HCT116 (cell line): ENCODE measurements at regions not wholly inside any gene's neighbourhood (a gene's known extent, or its start where the extent isn't known, plus 50 kb on each side); places are given as distances from the start of the nearest gene placed in this dataset.

ENCODE experiments used
- ATAC-seq: fragments of 200-7000 bp; cut with Tn5 transposase; 2 replicates; pipeline ENCODE4 v1.9.1; 2020; ENCODE audit warnings: mild to moderate bottlenecking, moderate library complexity
- BruUV-seq: library from RNA; stranded (reverse); fragments of 400-500 nt; replicated peaks from 2 replicates; lab custom pipeline; 2021; lab: Mats Ljungman, UMichigan
- CTCF ChIA-PET: fragments of 300-600 bp; sonication (Branson Sonifier 250); formaldehyde crosslinking; loops from one replicate; lab custom pipeline; 2021; ENCODE audit warnings: antibody characterized with exemption; lab: Charles Lee
- POLR2A ChIA-PET: fragments of 300-600, 350-600 bp; sonication (Branson Sonifier 250); formaldehyde crosslinking; loops from one replicate; lab custom pipeline; 2021; ENCODE audit warnings: antibody characterized with exemption; lab: Charles Lee
- RAD21 ChIA-PET, 2 experiments: fragments of 300-600 bp; sonication (Branson Sonifier 250); formaldehyde crosslinking; loops; one replicate each; lab custom pipeline; 2023; ENCODE audit warnings: low total read pairs in 2 of 2; ENCODE audit not compliant: uncharacterized antibody in 2 of 2, unreplicated experiment in 2 of 2, low non-redundant PET in 1 of 2; lab: Charles Lee
- DNase-seq: peaks from one replicate; pipeline ENCODE4 v3.0.0-alpha.2; 2010; ENCODE audit warnings: low read depth, low spot score
- H2AFZ ChIP-seq: fragments of 200-600 bp; shearing (Covaris generic), sonication (generic); 2 replicates; pipeline ENCODE4 v1.6.1; 2017; ENCODE audit warnings: low read depth, mixed run types, mixed read lengths, antibody characterized with exemption, low read length; ENCODE audit not compliant: poor library complexity, severe bottlenecking
- H3K27ac ChIP-seq: 2 replicates; pipeline ENCODE4 v1.5.1; 2012; ENCODE audit warnings: low read depth, low read length
- H3K27me3 ChIP-seq: fragments of 200-600 bp; sonication (generic); 2 replicates; pipeline ENCODE4 v1.6.1; 2016; ENCODE audit warnings: mixed run types, low read length, mixed read lengths; ENCODE audit not compliant: insufficient read depth
- H3K36me3 ChIP-seq, 2 experiments: fragments of 200-500 bp in 1 of 2; fragments of 200-600 bp in 1 of 2; sonication (Bioruptor generic) in 1 of 2; sonication (generic) in 1 of 2; 2 replicates each; pipeline versions ENCODE4 v1.5.1 to v1.6.1; 2014 to 2016; ENCODE audit warnings: low read length in 2 of 2, inconsistent platforms in 1 of 2, mixed read lengths in 1 of 2, mixed run types in 1 of 2; ENCODE audit not compliant: insufficient read depth in 2 of 2, control insufficient read depth in 1 of 2
- H3K4me1 ChIP-seq, 2 experiments: fragments of 200-600 bp in 1 of 2; sonication (generic) in 1 of 2; 2 replicates each; pipeline versions ENCODE4 v1.5.1 to v1.6.1; 2012 to 2017; ENCODE audit warnings: low read length in 2 of 2, inconsistent platforms in 1 of 2, mild to moderate bottlenecking in 1 of 2, mixed read lengths in 1 of 2, mixed run types in 1 of 2, moderate library complexity in 1 of 2; ENCODE audit not compliant: insufficient read depth in 2 of 2, control insufficient read depth in 1 of 2
- H3K4me2 ChIP-seq: fragments of 200-600 bp; sonication (generic); 2 replicates; pipeline ENCODE4 v1.6.1; 2017; ENCODE audit warnings: mixed run types, low read length, mixed read lengths
- H3K4me3 ChIP-seq, 2 experiments: fragments of 200-600 bp in 1 of 2; sonication (generic) in 1 of 2; replicated peaks in 1 of 2; 2 replicates each; pipeline ENCODE4 v1.5.1; 2011 to 2016; ENCODE audit warnings: low read length in 2 of 2, control low read depth in 1 of 2, low read depth in 1 of 2, mild to moderate bottlenecking in 1 of 2, mixed read lengths in 1 of 2, mixed run types in 1 of 2
- H3K79me2 ChIP-seq: fragments of 200-600 bp; sonication (generic); 2 replicates; pipeline ENCODE4 v1.6.1; 2017; ENCODE audit warnings: mild to moderate bottlenecking, mixed run types, low read length, moderate library complexity, mixed read lengths; ENCODE audit not compliant: insufficient read depth
- H3K9ac ChIP-seq: fragments of 200-600 bp; sonication (generic); 2 replicates; pipeline ENCODE4 v1.6.1; 2016; ENCODE audit warnings: low read length, mixed read lengths
- H3K9me2 ChIP-seq: fragments of 200-600 bp; sonication (generic), shearing (Covaris generic); 2 replicates; pipeline ENCODE4 v1.6.1; 2017; ENCODE audit warnings: mixed run types, mild to moderate bottlenecking, moderate library complexity; ENCODE audit not compliant: insufficient read depth
- H3K9me3 ChIP-seq, 2 experiments: fragments of 200-500 bp in 1 of 2; fragments of 200-600 bp in 1 of 2; sonication (Bioruptor generic) in 1 of 2; sonication (generic) in 1 of 2; 2 replicates each; pipeline ENCODE4 v1.6.1; 2014 to 2017; ENCODE audit warnings: low read length in 2 of 2, mixed read lengths in 2 of 2, inconsistent platforms in 1 of 2, low read depth in 1 of 2, mild to moderate bottlenecking in 1 of 2, mixed run types in 1 of 2, moderate library complexity in 1 of 2; ENCODE audit not compliant: control insufficient read depth in 1 of 2, insufficient read depth in 1 of 2
- H4K20me1 ChIP-seq: fragments of 200-600 bp; sonication (generic), shearing (Covaris generic); 2 replicates; pipeline ENCODE4 v1.6.1; 2017; ENCODE audit warnings: mixed run types, mild to moderate bottlenecking, moderate library complexity; ENCODE audit not compliant: insufficient read depth
- CBX3 ChIP-seq: IDR thresholded peaks from 2 replicates; pipeline ENCODE4 v1.6.1; 2012; ENCODE audit warnings: low read depth
- ELF1 ChIP-seq: IDR thresholded peaks from 2 replicates; pipeline ENCODE4 v1.6.1; 2012; ENCODE audit warnings: low read depth, borderline replicate concordance
- EZH2 ChIP-seq: fragments of 200-600 bp; sonication (generic); IDR thresholded peaks from 2 replicates; pipeline ENCODE4 v1.6.1; 2017; ENCODE audit warnings: antibody characterized with exemption, mixed run types
- EZH2phosphoT487 ChIP-seq: fragments of 200-600 bp; IDR thresholded peaks from 2 replicates; pipeline ENCODE4 v1.6.1; 2018; ENCODE audit warnings: antibody characterized with exemption, borderline replicate concordance
- FOSL1 ChIP-seq: IDR thresholded peaks from 2 replicates; pipeline ENCODE4 v1.6.1; 2012; ENCODE audit warnings: low read depth
- POLR2A ChIP-seq: IDR thresholded peaks from 2 replicates; pipeline ENCODE4 v1.7.0; 2011; ENCODE audit warnings: borderline replicate concordance; ENCODE audit not compliant: insufficient read depth, insufficient read length; ENCODE audit errors: extremely low read depth
- POLR2AphosphoS5 ChIP-seq: IDR thresholded peaks from 2 replicates; pipeline ENCODE4 v1.6.1; 2011; ENCODE audit warnings: mild to moderate bottlenecking, low read depth, low read length, moderate library complexity
- RAD21 ChIP-seq: IDR thresholded peaks from 2 replicates; pipeline ENCODE4 v1.6.1; 2012; ENCODE audit warnings: low read depth, mild to moderate bottlenecking
- SIN3A ChIP-seq: IDR thresholded peaks from 2 replicates; pipeline ENCODE4 v1.6.1; 2012; ENCODE audit warnings: low read depth
- SP1 ChIP-seq: IDR thresholded peaks from 2 replicates; pipeline ENCODE4 v1.6.1; 2012; ENCODE audit warnings: low read depth
- SRF ChIP-seq: IDR thresholded peaks from 2 replicates; pipeline ENCODE4 v1.6.1; 2012; ENCODE audit warnings: low read depth
- ZFX ChIP-seq: fragments of 450-650 bp; IDR thresholded peaks from 2 replicates; pipeline ENCODE4 v1.6.1; 2017
- ZNF274 ChIP-seq: fragments of 200-500 bp; sonication (Bioruptor generic); IDR thresholded peaks from 2 replicates; pipeline ENCODE4 v1.6.1; 2014; ENCODE audit warnings: mild to moderate bottlenecking, low read depth, low read length, inconsistent platforms
- intact Hi-C: fragments of 100-400 bp; cut with micrococcal nuclease; formaldehyde crosslinking; loops from 2 replicates; pipeline ENCODE4 v1.10.0; 2022
- TF ChIP-seq, protein P1 (sequence below): IDR thresholded peaks from 2 replicates; pipeline ENCODE4 v1.6.1; 2011; ENCODE audit warnings: mild to moderate bottlenecking, low read length, moderate library complexity; ENCODE audit not compliant: insufficient replicate concordance; ENCODE audit errors: extremely low read depth

DNA sequence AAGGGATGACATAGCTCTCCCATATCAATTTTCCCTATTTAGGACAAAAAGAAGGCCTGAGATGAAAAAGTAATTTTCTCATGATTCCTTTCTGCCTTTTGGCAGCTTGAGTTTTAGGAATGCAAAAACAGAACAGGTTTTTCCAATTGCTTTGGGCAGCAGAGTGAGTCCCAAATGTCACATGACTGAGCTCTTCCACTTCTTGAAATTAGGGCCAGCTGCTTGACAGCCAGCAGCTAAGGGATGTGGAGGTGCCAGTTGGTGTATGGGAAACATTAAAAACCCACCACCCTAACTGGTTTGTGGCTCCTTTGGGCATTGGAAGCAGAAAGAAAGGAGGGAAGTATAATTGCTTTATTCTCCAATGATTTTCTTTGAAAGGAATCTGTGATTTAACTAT, 133.8 kb upstream of the FAM20A start:
- H3K79me2 ChIP-seq = no peaks in the 10 kb centered on the region
- H3K27me3 ChIP-seq = no peaks in the 10 kb centered on the region
- H3K9me3 ChIP-seq = no peaks in the 10 kb centered on the region
- H4K20me1 ChIP-seq = no peaks in the 10 kb centered on the region
- no peak overlapping the region for H3K4me3 ChIP-seq
- ChIA-PET RAD21 (no interaction called here), POLR2A (no interaction called here), CTCF (no interaction called here)
- TF ChIP-seq ZNF274 = no peak
- no peak for TF ChIP-seq EZH2
- TF ChIP-seq CBX3 = no peak
- no peak for TF ChIP-seq RAD21
- TF ChIP-seq, protein P1, sequence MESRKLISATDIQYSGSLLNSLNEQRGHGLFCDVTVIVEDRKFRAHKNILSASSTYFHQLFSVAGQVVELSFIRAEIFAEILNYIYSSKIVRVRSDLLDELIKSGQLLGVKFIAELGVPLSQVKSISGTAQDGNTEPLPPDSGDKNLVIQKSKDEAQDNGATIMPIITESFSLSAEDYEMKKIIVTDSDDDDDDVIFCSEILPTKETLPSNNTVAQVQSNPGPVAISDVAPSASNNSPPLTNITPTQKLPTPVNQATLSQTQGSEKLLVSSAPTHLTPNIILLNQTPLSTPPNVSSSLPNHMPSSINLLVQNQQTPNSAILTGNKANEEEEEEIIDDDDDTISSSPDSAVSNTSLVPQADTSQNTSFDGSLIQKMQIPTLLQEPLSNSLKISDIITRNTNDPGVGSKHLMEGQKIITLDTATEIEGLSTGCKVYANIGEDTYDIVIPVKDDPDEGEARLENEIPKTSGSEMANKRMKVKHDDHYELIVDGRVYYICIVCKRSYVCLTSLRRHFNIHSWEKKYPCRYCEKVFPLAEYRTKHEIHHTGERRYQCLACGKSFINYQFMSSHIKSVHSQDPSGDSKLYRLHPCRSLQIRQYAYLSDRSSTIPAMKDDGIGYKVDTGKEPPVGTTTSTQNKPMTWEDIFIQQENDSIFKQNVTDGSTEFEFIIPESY = no peak
- no peak for TF ChIP-seq EZH2phosphoT487
- TF ChIP-seq POLR2A = no peak
- no peak for TF ChIP-seq ELF1
- no peak for TF ChIP-seq POLR2AphosphoS5
- no peak for TF ChIP-seq SRF
- no peak for TF ChIP-seq SP1
- no peak for TF ChIP-seq SIN3A
- TF ChIP-seq ZFX = no peak
- TF ChIP-seq FOSL1 = no peak
- H3K4me1 ChIP-seq = peaks cover 0 to 15% of the 10 kb centered on the region in 2 experiments; a peak in 1 of 4 replicates
- DNase-seq (no peak), ATAC-seq (no peak)
- no peaks in the 10 kb centered on the region for H3K9me2 ChIP-seq
- no TSS peak for BruUV-seq
- H3K27ac ChIP-seq = no peak overlapping the region
- no peak overlapping the region for H2AFZ ChIP-seq
- H3K4me2 ChIP-seq = no peak overlapping the region
- intact Hi-C loops = no loop called here
- H3K9ac ChIP-seq = no peak overlapping the region
- no peaks in the 10 kb centered on the region for H3K36me3 ChIP-seq
